ENCODE measurements at regions not wholly inside any gene's neighbourhood (a gene's known extent, or its start where the extent isn't known, plus 50 kb on each side); places are given as distances from the start of the nearest gene placed in this dataset.

GRCh38 chr7:13800694-13801448, 188.6 kb downstream of the ETV1 start:
- H3K4me3 ChIP-seq, result no peak overlapping the region
- no peak overlapping the region for H3K9ac ChIP-seq (ENCODE audit: control insufficient read depth, insufficient read depth, low read length)
- BruUV-seq (replicated peaks), result no TSS peak
- no peaks in the 10 kb centered on the region for H4K20me1 ChIP-seq (ENCODE audit: control insufficient read depth, insufficient read depth)
- H3K4me2 ChIP-seq (ENCODE audit: control insufficient read depth, insufficient read depth), result no peak overlapping the region
- no peaks in the 10 kb centered on the region for H3K36me3 ChIP-seq (ENCODE audit: control insufficient read depth in 2 of 2, insufficient read depth in 2 of 2, low read length in 1 of 2)
- DNase-seq (ENCODE audit: low read depth, low spot score), result no peak
- no peaks in the 10 kb centered on the region for H3K4me1 ChIP-seq (ENCODE audit: control insufficient read depth, insufficient read depth, low read length)
- ATAC-seq, result no peak
- in situ Hi-C loops (cut with MboI) (no loop called here), intact Hi-C loops (cut with micrococcal nuclease; ENCODE audit: unreplicated experiment) (no loop called here)
- CTCF ChIA-PET, result no interaction called here
- H3K27ac ChIP-seq (ENCODE audit: control insufficient read depth, insufficient read depth), result no peak overlapping the region
- FAIRE-seq, result no peak
- POLR2A ChIA-PET, result no interaction called here
- SMC1A ChIA-PET (ENCODE audit: uncharacterized antibody, unreplicated experiment), result no interaction called here
- TF ChIP-seq MTA3 (IDR thresholded peaks at IDR 0.05; ENCODE audit: borderline replicate concordance, low read length) (no peak), PKNOX1 (IDR thresholded peaks at IDR 0.05) (no peak), BHLHE40 (IDR thresholded peaks at IDR 0.05; ENCODE audit: borderline replicate concordance in 1 of 2, low read depth in 2 of 2, low read length in 1 of 2) (no peak)
- WGBS (ENCODE audit: insufficient coverage, insufficient replicate concordance, low lambda C conversion rate, missing lambda C conversion rate), result 39% methylated on average over 6 of the region's 6 CpGs
- H3K79me2 ChIP-seq (ENCODE audit: control insufficient read depth, insufficient read depth, low read length), result no peaks in the 10 kb centered on the region
- RAD21 ChIA-PET (ENCODE audit: unreplicated experiment), result no interaction called here
- H3K27me3 ChIP-seq (replicated peaks in 1 of 2; ENCODE audit: control insufficient read depth in 2 of 2, insufficient read depth in 2 of 2, low read length in 1 of 2), result no peaks in the 10 kb centered on the region
- no peak overlapping the region for H2AFZ ChIP-seq (ENCODE audit: control insufficient read depth, low read depth, low read length)
- H3K9me3 ChIP-seq (replicated peaks; ENCODE audit: control insufficient read depth, insufficient read depth, low read length), result no peaks in the 10 kb centered on the region

GRCh38 chr7:13801669-13802068, 187.8 kb downstream of the ETV1 start:
- H4K20me1 ChIP-seq (ENCODE audit: control insufficient read depth, insufficient read depth), result no peaks in the 10 kb centered on the region
- H3K79me2 ChIP-seq (ENCODE audit: control insufficient read depth, insufficient read depth, low read length), result no peaks in the 10 kb centered on the region
- H3K9ac ChIP-seq (ENCODE audit: control insufficient read depth, insufficient read depth, low read length), result no peak overlapping the region
- ChIA-PET POLR2A (no interaction called here), CTCF (no interaction called here), RAD21 (ENCODE audit: unreplicated experiment) (no interaction called here), SMC1A (ENCODE audit: uncharacterized antibody, unreplicated experiment) (no interaction called here)
- no peaks in the 10 kb centered on the region for H3K27me3 ChIP-seq (replicated peaks in 1 of 2; ENCODE audit: control insufficient read depth in 2 of 2, insufficient read depth in 2 of 2, low read length in 1 of 2)
- H3K9me3 ChIP-seq (replicated peaks; ENCODE audit: control insufficient read depth, insufficient read depth, low read length), result no peaks in the 10 kb centered on the region
- H3K36me3 ChIP-seq (ENCODE audit: control insufficient read depth in 2 of 2, insufficient read depth in 2 of 2, low read length in 1 of 2), result no peaks in the 10 kb centered on the region
- H3K4me1 ChIP-seq (ENCODE audit: control insufficient read depth, insufficient read depth, low read length), result no peaks in the 10 kb centered on the region
- H3K27ac ChIP-seq (ENCODE audit: control insufficient read depth, insufficient read depth), result no peak overlapping the region
- WGBS (ENCODE audit: insufficient coverage, insufficient replicate concordance, low lambda C conversion rate, missing lambda C conversion rate), result 5% methylated on average over 1 of the region's 1 CpG
- H3K4me3 ChIP-seq, result no peak overlapping the region
- intact Hi-C loops (cut with micrococcal nuclease; ENCODE audit: unreplicated experiment), result no loop called here
- H2AFZ ChIP-seq (ENCODE audit: control insufficient read depth, low read depth, low read length), result no peak overlapping the region
- no peak for ATAC-seq
- BruUV-seq (replicated peaks), result no TSS peak
- DNase-seq (ENCODE audit: low read depth, low spot score), result no peak
- H3K4me2 ChIP-seq (ENCODE audit: control insufficient read depth, insufficient read depth), result no peak overlapping the region
- FAIRE-seq, result no peak
- in situ Hi-C loops (cut with MboI), result no loop called here
- TF ChIP-seq ZBTB40 (IDR thresholded peaks at IDR 0.05; ENCODE audit: borderline replicate concordance), result peak; percentile 59
- no peak for TF ChIP-seq SMAD1 (IDR thresholded peaks at IDR 0.05; ENCODE audit: low read depth, partially characterized antibody)
- no peak for TF ChIP-seq USF2 (IDR thresholded peaks at IDR 0.05; ENCODE audit: borderline replicate concordance, low read depth, low read length)

Data from GM12878 (cell line).